Adrenal gland (tissue), 9 donors: ENCODE measurements at regions not wholly inside any gene's neighbourhood (a gene's known extent, or its start where the extent isn't known, plus 50 kb on each side); places are given as distances from the start of the nearest gene placed in this dataset.

Experiments used
- DNase-seq, 7 donors: peaks; one replicate each; pipeline ENCODE4 v3.0.0-alpha.2; 2019 to 2020
- H3K27ac ChIP-seq, 5 donors: fragments of 200-600 bp; sonication (generic) in 4 of 5; 1 replicate in 3 of 5; 2 replicates in 2 of 5; pipeline versions ENCODE4 v1.5.1 to v1.8.0; 2016 to 2020; ENCODE audit warnings: mild to moderate bottlenecking in 1 of 5
- H3K27me3 ChIP-seq: fragments of 200-600 bp; 2 replicates; pipeline ENCODE4 v1.8.0; 2021
- H3K36me3 ChIP-seq, 2 donors: fragments of 200-600 bp; replicated peaks in 1 of 2; 1 replicate in 1 of 2; 2 replicates in 1 of 2; pipeline versions ENCODE4 v1.5.1 to v1.8.0; 2018 to 2022
- H3K4me1 ChIP-seq, 2 donors: fragments of 200-600 bp; replicated peaks in 1 of 2; 1 replicate in 1 of 2; 2 replicates in 1 of 2; pipeline versions ENCODE4 v1.5.1 to v1.8.0; 2018 to 2021
- H3K4me3 ChIP-seq, 4 donors: fragments of 200-600 bp; sonication (generic) in 3 of 4; one replicate each; pipeline ENCODE4 v1.5.1; 2016 to 2018
- H3K9me3 ChIP-seq, 3 donors: fragments of 200-600 bp; sonication (generic) in 1 of 3; replicated peaks in 1 of 3; 1 replicate in 2 of 3; 2 replicates in 1 of 3; pipeline versions ENCODE4 v1.5.1 to v1.8.0; 2016 to 2021
- POLR2A ChIP-seq, 2 donors: fragments of 450-650 bp; IDR thresholded peaks; one replicate each; pipeline ENCODE4 v1.6.1; 2017; ENCODE audit warnings: antibody characterized with exemption in 2 of 2, mild to moderate bottlenecking in 2 of 2, moderate library complexity in 1 of 2
- WGBS, 4 donors: extraction: QIAGEN DNeasy Blood & Tissue Kit in 2 of 4; methylation state at CpG; one replicate each; pipeline versions ENCODE4 v1.1.5 to v1.1.7; 2013 to 2017; 5-methylcytosine and 5-hydroxymethylcytosine counted together
- intact Hi-C, 2 donors: fragments of 100-400 bp; cut with DNase I; formaldehyde crosslinking; loops; one replicate each; pipeline versions ENCODE4 v1.14.1 to v1.15.0; 2022 to 2023
- TF ChIP-seq, protein P1 (sequence below), 6 experiments: fragments of 450-650 bp in 4 of 6; fragments of 200-600 bp in 2 of 6; sonication (generic) in 1 of 6; IDR thresholded peaks; 1 replicate in 5 of 6; 2 replicates in 1 of 6; pipeline versions ENCODE4 v1.5.1 to v1.8.0; 2016 to 2021; ENCODE audit warnings: antibody characterized with exemption in 6 of 6, mild to moderate bottlenecking in 2 of 6, moderate library complexity in 1 of 6
- donor health status: healthy with polysubstance abuse.
- donor health status: Bipolar disorder and iron deficiency.
- donor health status: DM: yes; HTN: yes; CAD: no.
- donor health status: DM: no; HTN: no; CAD: no.
- donor health status: DM: no; HTN: no; CAD: no.

GRCh38 chr7:80584778-80585177 is 53.7 kb upstream of the CD36 start:
- Histone ChIP-seq H3K4me3 (no peak overlapping the region), H3K27ac (no peak overlapping the region), H3K27me3 (no peaks in the 10 kb centered on the region), H3K36me3 (no peaks in the 10 kb centered on the region), H3K9me3 (no peaks in the 10 kb centered on the region), H3K4me1 (peaks cover 0 to 11% of the 10 kb centered on the region in 2 donors)
- intact Hi-C loops = no loop called here
- peak in 1 of 7 donors; percentile 17 for DNase-seq
- TF ChIP-seq POLR2A (IDR thresholded peaks at IDR 0.05) = no peak
- TF ChIP-seq, protein P1, sequence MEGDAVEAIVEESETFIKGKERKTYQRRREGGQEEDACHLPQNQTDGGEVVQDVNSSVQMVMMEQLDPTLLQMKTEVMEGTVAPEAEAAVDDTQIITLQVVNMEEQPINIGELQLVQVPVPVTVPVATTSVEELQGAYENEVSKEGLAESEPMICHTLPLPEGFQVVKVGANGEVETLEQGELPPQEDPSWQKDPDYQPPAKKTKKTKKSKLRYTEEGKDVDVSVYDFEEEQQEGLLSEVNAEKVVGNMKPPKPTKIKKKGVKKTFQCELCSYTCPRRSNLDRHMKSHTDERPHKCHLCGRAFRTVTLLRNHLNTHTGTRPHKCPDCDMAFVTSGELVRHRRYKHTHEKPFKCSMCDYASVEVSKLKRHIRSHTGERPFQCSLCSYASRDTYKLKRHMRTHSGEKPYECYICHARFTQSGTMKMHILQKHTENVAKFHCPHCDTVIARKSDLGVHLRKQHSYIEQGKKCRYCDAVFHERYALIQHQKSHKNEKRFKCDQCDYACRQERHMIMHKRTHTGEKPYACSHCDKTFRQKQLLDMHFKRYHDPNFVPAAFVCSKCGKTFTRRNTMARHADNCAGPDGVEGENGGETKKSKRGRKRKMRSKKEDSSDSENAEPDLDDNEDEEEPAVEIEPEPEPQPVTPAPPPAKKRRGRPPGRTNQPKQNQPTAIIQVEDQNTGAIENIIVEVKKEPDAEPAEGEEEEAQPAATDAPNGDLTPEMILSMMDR (IDR thresholded peaks at IDR 0.05) = no peak

DNA sequence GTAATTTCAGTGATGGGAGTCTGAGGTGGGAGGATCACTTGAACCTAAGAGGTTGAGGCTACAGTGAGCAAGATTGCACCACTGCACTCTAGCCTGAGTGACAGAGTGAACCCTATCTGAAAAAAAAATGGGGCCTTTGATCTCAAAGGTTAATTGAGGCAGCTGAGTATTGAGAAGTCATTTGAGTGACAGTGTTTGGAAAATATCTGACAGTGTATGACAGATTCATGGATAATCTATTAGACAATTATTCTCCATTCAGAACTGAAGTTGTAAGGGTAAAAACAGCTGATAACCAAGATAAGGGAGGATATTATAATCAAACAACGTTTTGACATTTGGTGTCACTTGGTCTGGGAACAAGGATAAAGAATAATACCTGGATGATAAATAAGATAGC is 50.9 kb upstream of the CD36 start:
- Histone ChIP-seq H3K4me1 (peaks cover 0 to 11% of the 10 kb centered on the region in 2 donors), H3K36me3 (no peaks in the 10 kb centered on the region), H3K4me3 (no peak overlapping the region), H3K27me3 (no peaks in the 10 kb centered on the region), H3K27ac (no peak overlapping the region), H3K9me3 (no peaks in the 10 kb centered on the region)
- WGBS, 4 donors = 47 to 67% (median 57%) methylated on average over 1 of the region's 1 CpG
- TF ChIP-seq, protein P1 (IDR thresholded peaks at IDR 0.05) = no peak
- TF ChIP-seq POLR2A (IDR thresholded peaks at IDR 0.05) = no peak
- DNase-seq = no peak
- intact Hi-C loops = no loop called here

GRCh38 chr7:80588591-80588990 is 49.9 kb upstream of the CD36 start:
- 63 to 71% (median 64%) methylated on average over 3 of the region's 3 CpGs for WGBS, 4 donors

More at GRCh38 chr7:80588591-80588990, 49.9 kb upstream of the CD36 start:
- intact Hi-C loops = no loop called here
- DNase-seq = no peak
- no peak overlapping the region for H3K4me3 ChIP-seq
- TF ChIP-seq, protein P1 (IDR thresholded peaks at IDR 0.05) = no peak
- TF ChIP-seq POLR2A (IDR thresholded peaks at IDR 0.05) = no peak
- no peaks in the 10 kb centered on the region for H3K27me3 ChIP-seq
- H3K27ac ChIP-seq = no peak overlapping the region
- peaks cover 0 to 11% of the 10 kb centered on the region in 2 donors for H3K4me1 ChIP-seq
- no peaks in the 10 kb centered on the region for H3K9me3 ChIP-seq
- H3K36me3 ChIP-seq = no peaks in the 10 kb centered on the region
